GM12891 (cell line): ENCODE measurements at regions not wholly inside any gene's neighbourhood (a gene's known extent, or its start where the extent isn't known, plus 50 kb on each side); places are given as distances from the start of the nearest gene placed in this dataset.

Source experiments
- POLR2A ChIP-seq: IDR thresholded peaks from 2 replicates; pipeline ENCODE4 v1.6.1; 2011; ENCODE audit warnings: low read depth, low read length, control low read depth
- POLR2AphosphoS5 ChIP-seq: IDR thresholded peaks from 2 replicates; pipeline ENCODE4 v1.6.1; 2011; ENCODE audit warnings: low read depth, low read length, control low read depth

DNA sequence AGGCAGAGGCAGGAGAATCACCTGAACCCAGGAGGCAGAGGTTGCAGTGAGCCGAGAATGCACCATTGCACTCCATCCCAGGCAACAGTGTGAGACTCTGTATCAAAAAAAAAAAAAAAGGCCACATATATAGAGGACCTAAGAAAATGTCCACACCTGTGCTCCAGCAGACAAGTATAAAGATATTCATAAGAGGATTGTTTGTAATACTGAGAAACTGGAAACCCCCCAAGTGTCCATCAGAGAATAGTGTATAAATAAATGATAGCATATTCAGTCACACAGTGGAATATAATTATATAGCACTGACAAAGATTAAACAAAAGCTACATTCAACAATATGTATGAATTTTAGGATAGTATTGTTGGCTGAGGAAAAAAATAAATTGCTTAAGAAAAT lies 1050.6 kb downstream of the GRM8 start:
- TF ChIP-seq POLR2A (no peak), POLR2AphosphoS5 (no peak)
